ENCODE measurements at regions not wholly inside any gene's neighbourhood (a gene's known extent, or its start where the extent isn't known, plus 50 kb on each side); places are given as distances from the start of the nearest gene placed in this dataset.
"Not testable (repeated sequence)": the region's sequence is repeated elsewhere in the genome, so short reads cannot be mapped to it uniquely, and the experiment has no call there.

GRCh38 chr13:33659894-33660293 is 158.1 kb upstream of the RFC3 start:
- Histone ChIP-seq H3K27me3 (ENCODE audit: insufficient read depth, low read length) (no peaks in the 10 kb centered on the region), H3K27ac (ENCODE audit: low read length) (no peak overlapping the region), H3K4me1 (ENCODE audit: insufficient read depth, low read length) (no peaks in the 10 kb centered on the region), H3K9me3 (ENCODE audit: insufficient read depth, low read depth, low read length) (no peaks in the 10 kb centered on the region), H3K4me3 (ENCODE audit: low read length) (no peak overlapping the region), H3K9ac (ENCODE audit: low read depth, low read length) (no peak overlapping the region), H3K36me3 (ENCODE audit: insufficient read depth, low read depth, low read length) (no peaks in the 10 kb centered on the region)

GRCh38 chr13:33662392-33662791 is 155.6 kb upstream of the RFC3 start:
- no peaks in the 10 kb centered on the region for H3K9me3 ChIP-seq (ENCODE audit: insufficient read depth, low read depth, low read length)
- H3K4me1 ChIP-seq (ENCODE audit: insufficient read depth, low read length): no peaks in the 10 kb centered on the region
- no peak overlapping the region for H3K9ac ChIP-seq (ENCODE audit: low read depth, low read length)
- H3K4me3 ChIP-seq (ENCODE audit: low read length): no peak overlapping the region
- H3K36me3 ChIP-seq (ENCODE audit: insufficient read depth, low read depth, low read length): no peaks in the 10 kb centered on the region
- no peak overlapping the region for H3K27ac ChIP-seq (ENCODE audit: low read length)
- no peaks in the 10 kb centered on the region for H3K27me3 ChIP-seq (ENCODE audit: insufficient read depth, low read length)

GRCh38 chr13:33665626-33666175 is 152.2 kb upstream of the RFC3 start:
- Histone ChIP-seq H3K27ac (ENCODE audit: low read length) (no peak overlapping the region), H3K9me3 (ENCODE audit: insufficient read depth, low read depth, low read length) (no peaks in the 10 kb centered on the region), H3K27me3 (ENCODE audit: insufficient read depth, low read length) (no peaks in the 10 kb centered on the region), H3K9ac (ENCODE audit: low read depth, low read length) (no peak overlapping the region), H3K36me3 (ENCODE audit: insufficient read depth, low read depth, low read length) (no peaks in the 10 kb centered on the region), H3K4me3 (ENCODE audit: low read length) (no peak overlapping the region), H3K4me1 (ENCODE audit: insufficient read depth, low read length) (no peaks in the 10 kb centered on the region)

DNA sequence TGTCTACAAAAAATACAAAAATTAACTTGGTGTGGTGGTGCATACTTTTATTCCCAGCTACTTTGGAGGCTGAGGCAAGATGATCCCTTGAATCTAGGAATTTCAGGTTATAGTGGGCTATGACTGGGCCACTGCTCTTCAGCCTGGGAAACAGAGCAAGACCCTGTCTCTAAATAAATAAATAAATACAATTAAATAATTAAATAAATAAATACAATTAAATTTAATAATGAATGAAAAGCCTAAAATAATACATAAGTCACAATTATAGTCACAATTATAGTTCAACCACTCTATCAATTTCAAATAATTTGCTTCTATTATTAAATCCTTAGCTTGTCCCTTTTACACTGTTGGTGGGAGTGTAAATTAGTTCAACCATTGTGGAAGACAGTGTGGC is 146.4 kb upstream of the RFC3 start:
- Histone ChIP-seq H3K4me1 (ENCODE audit: insufficient read depth, low read length) (0 out of 2 replicates have a peak, but pooled peaks cover 3% of the 10 kb centered on the region), H3K27ac (ENCODE audit: low read length) (no peak overlapping the region), H3K36me3 (ENCODE audit: insufficient read depth, low read depth, low read length) (no peaks in the 10 kb centered on the region), H3K27me3 (ENCODE audit: insufficient read depth, low read length) (no peaks in the 10 kb centered on the region), H3K9me3 (ENCODE audit: insufficient read depth, low read depth, low read length) (no peaks in the 10 kb centered on the region), H3K9ac (ENCODE audit: low read depth, low read length) (no peak overlapping the region), H3K4me3 (ENCODE audit: low read length) (no peak overlapping the region)

GRCh38 chr13:33672022-33672421 is 145.9 kb upstream of the RFC3 start:
- H3K9me3 ChIP-seq (ENCODE audit: insufficient read depth, low read depth, low read length); H3K4me3 ChIP-seq (ENCODE audit: low read length); H3K4me1 ChIP-seq (ENCODE audit: insufficient read depth, low read length); H3K36me3 ChIP-seq (ENCODE audit: insufficient read depth, low read depth, low read length); H3K27ac ChIP-seq (ENCODE audit: low read length); H3K9ac ChIP-seq (ENCODE audit: low read depth, low read length); H3K27me3 ChIP-seq (ENCODE audit: insufficient read depth, low read length): not testable (repeated sequence)

- no peak overlapping the region for H3K27ac ChIP-seq (ENCODE audit: low read length)
- H3K4me3 ChIP-seq (ENCODE audit: low read length): no peak overlapping the region
- no peaks in the 10 kb centered on the region for H3K27me3 ChIP-seq (ENCODE audit: insufficient read depth, low read length)
- H3K4me1 ChIP-seq (ENCODE audit: insufficient read depth, low read length): peaks cover 10% of the 10 kb centered on the region; the same call in 1 of the 2 replicates
- H3K9me3 ChIP-seq (ENCODE audit: insufficient read depth, low read depth, low read length): no peaks in the 10 kb centered on the region
- H3K36me3 ChIP-seq (ENCODE audit: insufficient read depth, low read depth, low read length): no peaks in the 10 kb centered on the region
- no peak overlapping the region for H3K9ac ChIP-seq (ENCODE audit: low read depth, low read length)
These were observed 141.6 kb upstream of the RFC3 start for GRCh38 chr13:33676045-33676989.

GRCh38 chr13:33677215-33677614 is 140.7 kb upstream of the RFC3 start:
- Histone ChIP-seq H3K9ac (ENCODE audit: low read depth, low read length) (no peak overlapping the region), H3K9me3 (ENCODE audit: insufficient read depth, low read depth, low read length) (no peaks in the 10 kb centered on the region), H3K4me3 (ENCODE audit: low read length) (no peak overlapping the region), H3K36me3 (ENCODE audit: insufficient read depth, low read depth, low read length) (no peaks in the 10 kb centered on the region), H3K27me3 (ENCODE audit: insufficient read depth, low read length) (no peaks in the 10 kb centered on the region), H3K27ac (ENCODE audit: low read length) (no peak overlapping the region), H3K4me1 (ENCODE audit: insufficient read depth, low read length) (peaks cover 10% of the 10 kb centered on the region; the same call in 1 of the 2 replicates)

- no peak overlapping the region for H3K27ac ChIP-seq (ENCODE audit: low read length)
- no peak overlapping the region for H3K9ac ChIP-seq (ENCODE audit: low read depth, low read length)
- no peaks in the 10 kb centered on the region for H3K27me3 ChIP-seq (ENCODE audit: insufficient read depth, low read length)
- H3K9me3 ChIP-seq (ENCODE audit: insufficient read depth, low read depth, low read length): no peaks in the 10 kb centered on the region
- no peak overlapping the region for H3K4me3 ChIP-seq (ENCODE audit: low read length)
- H3K4me1 ChIP-seq (ENCODE audit: insufficient read depth, low read length): peaks cover 10% of the 10 kb centered on the region; the same call in 1 of the 2 replicates
- H3K36me3 ChIP-seq (ENCODE audit: insufficient read depth, low read depth, low read length): no peaks in the 10 kb centered on the region
These were observed 139.9 kb upstream of the RFC3 start for GRCh38 chr13:33678084-33678483.

DNA sequence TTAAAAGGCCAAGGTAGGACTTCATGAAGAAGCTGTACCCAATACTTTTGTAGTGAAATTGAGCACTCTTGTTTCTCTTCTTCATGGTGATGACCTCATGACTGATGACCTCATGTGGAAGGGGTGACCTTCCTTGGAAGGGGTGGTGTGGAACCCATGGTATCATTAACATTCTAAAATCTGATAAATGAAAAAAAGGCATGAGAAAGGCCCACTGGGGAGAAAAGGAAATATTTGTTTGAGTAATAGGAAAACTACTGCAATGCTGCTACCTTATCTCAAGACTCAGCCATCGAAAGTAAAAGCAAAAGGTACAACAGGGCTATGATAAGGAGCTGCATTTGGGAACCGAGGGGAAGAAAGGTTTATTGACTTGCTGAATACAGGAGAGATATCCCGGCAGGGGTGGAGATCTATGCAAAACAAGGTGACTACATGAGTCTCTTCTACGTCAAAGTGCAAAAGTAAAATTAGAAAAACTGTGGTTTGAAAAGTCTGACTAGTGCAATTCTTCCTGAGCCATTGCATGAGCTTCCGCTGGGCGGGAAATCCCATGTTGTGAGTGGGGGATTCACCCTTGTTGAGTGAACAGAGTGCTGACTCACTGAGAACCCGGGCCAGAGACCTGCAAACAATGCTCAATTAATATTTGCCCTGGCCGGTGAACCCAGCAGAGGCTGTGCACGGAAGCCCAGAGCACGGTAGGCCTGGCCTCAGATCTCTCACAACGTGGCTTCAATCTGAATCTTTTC is 138.9 kb upstream of the RFC3 start:
- no peak overlapping the region for H3K4me3 ChIP-seq (ENCODE audit: low read length)
- H3K27me3 ChIP-seq (ENCODE audit: insufficient read depth, low read length): no peaks in the 10 kb centered on the region
- no peak overlapping the region for H3K27ac ChIP-seq (ENCODE audit: low read length)
- H3K36me3 ChIP-seq (ENCODE audit: insufficient read depth, low read depth, low read length): no peaks in the 10 kb centered on the region
- H3K9ac ChIP-seq (ENCODE audit: low read depth, low read length): no peak overlapping the region
- H3K9me3 ChIP-seq (ENCODE audit: insufficient read depth, low read depth, low read length): no peaks in the 10 kb centered on the region
- peaks cover 10% of the 10 kb centered on the region; the same call in 1 of the 2 replicates for H3K4me1 ChIP-seq (ENCODE audit: insufficient read depth, low read length)

- H3K27ac ChIP-seq (ENCODE audit: low read length): no peak overlapping the region
- H3K4me1 ChIP-seq (ENCODE audit: insufficient read depth, low read length): peaks cover 10% of the 10 kb centered on the region; the same call in 1 of the 2 replicates
- H3K36me3 ChIP-seq (ENCODE audit: insufficient read depth, low read depth, low read length): no peaks in the 10 kb centered on the region
- no peak overlapping the region for H3K4me3 ChIP-seq (ENCODE audit: low read length)
- H3K9ac ChIP-seq (ENCODE audit: low read depth, low read length): no peak overlapping the region
- H3K27me3 ChIP-seq (ENCODE audit: insufficient read depth, low read length): no peaks in the 10 kb centered on the region
- H3K9me3 ChIP-seq (ENCODE audit: insufficient read depth, low read depth, low read length): 0 out of 2 replicates have a peak, but pooled peaks cover under 1% of the 10 kb centered on the region
These were observed 138.3 kb upstream of the RFC3 start for GRCh38 chr13:33679658-33680012.

- Histone ChIP-seq H3K27me3 (ENCODE audit: insufficient read depth, low read length) (no peaks in the 10 kb centered on the region), H3K4me1 (ENCODE audit: insufficient read depth, low read length) (peaks cover 7% of the 10 kb centered on the region; the same call in 1 of the 2 replicates), H3K9ac (ENCODE audit: low read depth, low read length) (no peak overlapping the region), H3K27ac (ENCODE audit: low read length) (no peak overlapping the region), H3K36me3 (ENCODE audit: insufficient read depth, low read depth, low read length) (no peaks in the 10 kb centered on the region), H3K4me3 (ENCODE audit: low read length) (no peak overlapping the region), H3K9me3 (ENCODE audit: insufficient read depth, low read depth, low read length) (peaks cover 14% of the 10 kb centered on the region)
These were observed 135.9 kb upstream of the RFC3 start for GRCh38 chr13:33682020-33682564.
